GM23338 (cell line): ENCODE measurements at regions not wholly inside any gene's neighbourhood (a gene's known extent, or its start where the extent isn't known, plus 50 kb on each side); places are given as distances from the start of the nearest gene placed in this dataset.

Experiments
- CTCF ChIP-seq, 2 experiments: fragments of 200-600 bp in 1 of 2; sonication (generic) in 1 of 2; conservative IDR thresholded peaks; 2 replicates each; pipeline versions ENCODE4 v1.5.1 to v1.6.1; 2016 to 2017; ENCODE audit warnings: antibody characterized with exemption in 2 of 2, low read depth in 2 of 2, mild to moderate bottlenecking in 2 of 2, moderate library complexity in 1 of 2
- POLR2AphosphoS5 ChIP-seq: IDR thresholded peaks from 2 replicates; pipeline ENCODE4 v1.6.1; 2016; ENCODE audit warnings: antibody characterized with exemption, low read depth
- REST ChIP-seq: IDR thresholded peaks from one replicate; pipeline ENCODE4 v1.6.1; 2018; ENCODE audit warnings: antibody characterized with exemption; ENCODE audit not compliant: unreplicated experiment
- ZNF114 ChIP-seq: fragments of 250-450 bp; sonication (Bioruptor Pico); IDR thresholded peaks from 2 replicates; pipeline ENCODE4 v1.5.0; 2020; ENCODE audit warnings: mild to moderate bottlenecking, moderate library complexity
- ZNF462 ChIP-seq: fragments of 250-450 bp; sonication (Bioruptor Pico); IDR thresholded peaks from 2 replicates; pipeline ENCODE4 v1.5.0; 2020; ENCODE audit warnings: mild to moderate bottlenecking, moderate library complexity

GRCh38 chr5:167897371-167897770 is 394.1 kb upstream of the WWC1 start:
- TF ChIP-seq CTCF (conservative IDR thresholded peaks at IDR 0.05; ENCODE audit: low read depth in 2 of 2) = no peak
- TF ChIP-seq REST = no peak
- no peak for TF ChIP-seq ZNF114
- no peak for TF ChIP-seq ZNF462
- no peak for TF ChIP-seq POLR2AphosphoS5
